ENCODE measurements at regions not wholly inside any gene's neighbourhood (a gene's known extent, or its start where the extent isn't known, plus 50 kb on each side); places are given as distances from the start of the nearest gene placed in this dataset.

GRCh38 chr6:113339209-113339608 is 517.9 kb upstream of the MARCKS start:
- TF ChIP-seq CTCF (IDR thresholded peaks at IDR 0.05) (no peak), POLR2A (IDR thresholded peaks at IDR 0.05; ENCODE audit: low read depth) (no peak)
